GM10266 (cell line): ENCODE measurements at regions not wholly inside any gene's neighbourhood (a gene's known extent, or its start where the extent isn't known, plus 50 kb on each side); places are given as distances from the start of the nearest gene placed in this dataset.

Source experiments
- DNase-seq: peaks from one replicate; pipeline ENCODE4 v3.0.0; 2012; ENCODE audit errors: extremely low spot score
- CTCF ChIP-seq: IDR thresholded peaks from 2 replicates; pipeline ENCODE4 v1.5.1; 2012; ENCODE audit warnings: mild to moderate bottlenecking, low read depth; ENCODE audit not compliant: control insufficient read depth, insufficient read depth; ENCODE audit errors: missing control alignments

DNA sequence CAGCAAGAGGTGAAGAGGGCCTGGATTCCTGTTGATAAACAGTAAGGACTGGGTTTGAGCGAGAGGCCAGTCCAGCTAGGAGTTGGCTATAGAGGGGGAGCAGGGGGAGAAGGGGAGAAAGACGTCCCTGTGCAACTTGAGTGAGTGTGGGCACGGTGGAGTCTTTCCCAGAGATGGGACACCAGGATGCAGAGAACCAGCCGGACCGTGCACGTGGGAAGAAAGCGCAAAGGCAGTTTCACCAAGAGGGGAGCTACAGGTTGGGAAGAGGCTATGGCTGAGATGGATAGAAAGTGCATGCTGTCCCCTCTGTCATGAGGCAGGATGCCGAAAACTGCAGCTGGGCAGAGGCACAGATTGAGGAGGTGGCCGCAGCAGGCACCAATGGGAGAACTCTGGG is 96.0 kb upstream of the TLE3 start:
- DNase-seq: no peak
- no peak for TF ChIP-seq CTCF

GRCh38 chr15:70192490-70192889 is 94.8 kb upstream of the TLE3 start:
- no peak for TF ChIP-seq CTCF
- DNase-seq: no peak

DNA sequence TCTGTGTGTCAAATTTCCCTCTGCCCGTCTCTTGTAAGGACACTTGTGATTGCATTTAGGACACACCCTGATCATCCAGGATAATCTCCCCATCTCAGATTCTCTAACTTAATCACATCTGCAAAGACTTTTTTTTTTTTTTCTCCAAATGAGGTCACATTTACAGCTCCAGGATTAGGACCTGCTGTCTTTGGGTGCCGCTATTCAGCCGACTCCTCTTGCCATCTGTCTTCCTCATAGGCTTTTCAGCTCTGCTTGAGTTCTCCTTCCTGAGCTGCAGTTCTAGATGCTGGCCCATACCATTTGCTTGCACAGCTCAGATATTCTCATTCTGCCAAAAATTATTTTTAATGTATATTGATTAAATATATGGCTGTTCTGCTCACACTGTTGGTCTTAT is 94.3 kb upstream of the TLE3 start:
- no peak for DNase-seq
- TF ChIP-seq CTCF: no peak

GRCh38 chr15:70190965-70191364 is 93.2 kb upstream of the TLE3 start:
- no peak for TF ChIP-seq CTCF
- no peak for DNase-seq

- no peak for TF ChIP-seq CTCF
- no peak for DNase-seq
Measured at GRCh38 chr15:70189826-70190695, 92.3 kb upstream of the TLE3 start.

DNA sequence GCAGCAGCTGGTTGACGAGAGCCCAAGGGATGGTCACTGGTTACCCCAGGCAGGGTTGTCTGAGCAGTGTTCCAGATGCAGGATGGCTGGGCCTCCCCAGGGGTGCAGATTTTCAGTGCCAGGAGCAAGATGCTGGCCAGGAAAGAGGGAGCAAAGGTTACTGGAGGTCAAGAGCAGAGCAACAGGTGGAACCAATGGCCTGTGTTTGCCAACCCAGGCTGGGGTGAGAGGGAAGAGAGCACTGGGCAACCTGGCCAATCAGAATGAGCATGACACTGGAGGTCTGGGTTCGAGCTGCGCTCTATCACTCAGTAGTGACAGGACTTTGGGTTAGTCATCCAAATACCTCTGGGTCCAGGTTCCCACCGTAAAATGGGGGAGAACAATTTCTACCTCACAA is 90.6 kb upstream of the TLE3 start:
- DNase-seq: no peak
- TF ChIP-seq CTCF: no peak

DNA sequence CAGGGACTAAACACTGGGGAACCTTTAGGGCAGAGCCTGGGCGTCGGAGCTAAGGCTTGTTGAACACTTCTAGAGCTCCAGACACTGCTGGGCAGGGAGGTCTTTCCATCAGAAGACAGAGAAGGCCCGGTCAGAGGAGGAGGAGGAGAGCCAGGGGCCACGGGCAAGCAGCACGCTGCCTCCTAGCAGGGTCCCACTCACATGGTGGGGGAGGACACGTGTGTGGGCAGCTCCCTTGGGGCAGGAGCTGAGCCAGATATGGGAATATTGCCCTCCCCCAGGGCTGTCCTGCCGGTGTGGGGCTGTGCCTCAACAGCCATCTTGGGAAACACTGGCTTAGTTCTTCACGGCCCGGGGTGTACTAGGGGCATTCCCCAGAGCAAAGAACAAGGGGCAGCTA is 89.6 kb upstream of the TLE3 start:
- DNase-seq: no peak
- no peak for TF ChIP-seq CTCF
